Vagina (tissue), 2 donors: ENCODE measurements at regions not wholly inside any gene's neighbourhood (a gene's known extent, or its start where the extent isn't known, plus 50 kb on each side); places are given as distances from the start of the nearest gene placed in this dataset.
A peak's percentile ranks its signal among the peaks of the same experiment; 100 is the strongest.

Source experiments
- DNase-seq, 2 donors: peaks; one replicate each; pipeline ENCODE4 v3.0.0-alpha.2; 2017; ENCODE audit errors: extremely low spot score in 2 of 2
- H3K27ac ChIP-seq: fragments of 200-600 bp; sonication (generic); one replicate; pipeline ENCODE4 v1.5.1; 2019
- H3K27me3 ChIP-seq: fragments of 200-600 bp; sonication (generic); one replicate; pipeline ENCODE4 v1.5.1; 2019
- H3K36me3 ChIP-seq, 2 donors: fragments of 200-600 bp; sonication (generic); one replicate each; pipeline ENCODE4 v1.5.1; 2017 to 2019
- H3K4me1 ChIP-seq: fragments of 200-600 bp; sonication (generic); one replicate; pipeline ENCODE4 v1.5.1; 2019
- H3K4me3 ChIP-seq, 2 donors: fragments of 200-600 bp; sonication (generic); 1 replicate in 1 of 2; 2 replicates in 1 of 2; pipeline ENCODE4 v1.5.1; 2016 to 2019
- H3K9me3 ChIP-seq: fragments of 200-600 bp; sonication (generic); one replicate; pipeline ENCODE4 v1.5.1; 2019
- CTCF ChIP-seq, 3 experiments: fragments of 450-650 bp in 2 of 3; fragments of 200-600 bp in 1 of 3; sonication (generic) in 1 of 3; IDR thresholded peaks; one replicate each; pipeline ENCODE4 v1.5.1; 2017 to 2019; ENCODE audit warnings: antibody characterized with exemption in 3 of 3, mild to moderate bottlenecking in 2 of 3, moderate library complexity in 2 of 3
- POLR2A ChIP-seq, 2 donors: fragments of 450-650 bp; IDR thresholded peaks; one replicate each; pipeline ENCODE4 v1.6.1; 2017; ENCODE audit warnings: antibody characterized with exemption in 2 of 2, mild to moderate bottlenecking in 2 of 2, moderate library complexity in 2 of 2
- POLR2AphosphoS5 ChIP-seq, 2 donors: sonication (generic); formaldehyde crosslinking; IDR thresholded peaks; one replicate each; pipeline ENCODE4 v1.9.0; 2017; ENCODE audit warnings: antibody characterized with exemption in 2 of 2, mild to moderate bottlenecking in 2 of 2, low read depth in 1 of 2; ENCODE audit not compliant: insufficient read depth in 1 of 2
- intact Hi-C: fragments of 100-400 bp; cut with DNase I; formaldehyde crosslinking; loops from one replicate; pipeline ENCODE4 v1.15.1; 2023

- Histone ChIP-seq H3K27me3 (no peaks in the 10 kb centered on the region), H3K27ac (no peak overlapping the region), H3K4me3 (no peak overlapping the region), H3K36me3 (no peaks in the 10 kb centered on the region), H3K9me3 (no peaks in the 10 kb centered on the region), H3K4me1 (no peaks in the 10 kb centered on the region)
- no peak for DNase-seq
- intact Hi-C loops = no loop called here
- TF ChIP-seq POLR2AphosphoS5 (IDR thresholded peaks at IDR 0.05; ENCODE audit: insufficient read depth in 1 of 2, low read depth in 1 of 2) = no peak
- no peak for TF ChIP-seq POLR2A (IDR thresholded peaks at IDR 0.05)
- TF ChIP-seq CTCF (IDR thresholded peaks at IDR 0.05) = no peak
Observed at GRCh38 chr2:66001538-66001937, 433.4 kb upstream of the MEIS1 start.

- no peak overlapping the region for H3K27ac ChIP-seq
- intact Hi-C loops = no loop called here
- H3K9me3 ChIP-seq = no peaks in the 10 kb centered on the region
- H3K27me3 ChIP-seq = no peaks in the 10 kb centered on the region
- no peak overlapping the region for H3K4me3 ChIP-seq
- DNase-seq = no peak
- H3K4me1 ChIP-seq = no peaks in the 10 kb centered on the region
- no peak for TF ChIP-seq POLR2A (IDR thresholded peaks at IDR 0.05)
- no peak for TF ChIP-seq CTCF (IDR thresholded peaks at IDR 0.05)
- no peak for TF ChIP-seq POLR2AphosphoS5 (IDR thresholded peaks at IDR 0.05; ENCODE audit: insufficient read depth in 1 of 2, low read depth in 1 of 2)
- no peaks in the 10 kb centered on the region for H3K36me3 ChIP-seq
Observed at GRCh38 chr2:66000901-66001300, 434.0 kb upstream of the MEIS1 start.

- Histone ChIP-seq H3K9me3 (no peaks in the 10 kb centered on the region), H3K36me3 (no peaks in the 10 kb centered on the region), H3K4me1 (no peaks in the 10 kb centered on the region), H3K27me3 (no peaks in the 10 kb centered on the region), H3K27ac (no peak overlapping the region), H3K4me3 (no peak overlapping the region)
- DNase-seq = no peak
- intact Hi-C loops = no loop called here
- TF ChIP-seq POLR2A (IDR thresholded peaks at IDR 0.05) (no peak), CTCF (IDR thresholded peaks at IDR 0.05) (no peak), POLR2AphosphoS5 (IDR thresholded peaks at IDR 0.05; ENCODE audit: insufficient read depth in 1 of 2, low read depth in 1 of 2) (no peak)
Observed at GRCh38 chr2:65999796-66000195, 435.1 kb upstream of the MEIS1 start.

GRCh38 chr2:65999103-65999502, 435.8 kb upstream of the MEIS1 start:
- intact Hi-C loops = no loop called here
- no peak for DNase-seq
- TF ChIP-seq POLR2A (IDR thresholded peaks at IDR 0.05) = no peak
- no peaks in the 10 kb centered on the region for H3K36me3 ChIP-seq
- no peaks in the 10 kb centered on the region for H3K27me3 ChIP-seq
- no peak overlapping the region for H3K27ac ChIP-seq
- H3K9me3 ChIP-seq = no peaks in the 10 kb centered on the region
- H3K4me3 ChIP-seq = no peak overlapping the region
- no peaks in the 10 kb centered on the region for H3K4me1 ChIP-seq

- no peaks in the 10 kb centered on the region for H3K27me3 ChIP-seq
- intact Hi-C loops = no loop called here
- DNase-seq = no peak
- H3K36me3 ChIP-seq = no peaks in the 10 kb centered on the region
- H3K4me1 ChIP-seq = no peaks in the 10 kb centered on the region
- no peak for TF ChIP-seq POLR2A (IDR thresholded peaks at IDR 0.05)
- TF ChIP-seq CTCF (IDR thresholded peaks at IDR 0.05) = no peak
- no peak for TF ChIP-seq POLR2AphosphoS5 (IDR thresholded peaks at IDR 0.05; ENCODE audit: insufficient read depth in 1 of 2, low read depth in 1 of 2)
- H3K4me3 ChIP-seq = no peak overlapping the region
- H3K9me3 ChIP-seq = no peaks in the 10 kb centered on the region
- H3K27ac ChIP-seq = no peak overlapping the region
Observed at GRCh38 chr2:65997961-65998360, 437.0 kb upstream of the MEIS1 start.

GRCh38 chr2:65992198-65992554, 442.7 kb upstream of the MEIS1 start:
- Histone ChIP-seq H3K27ac (peak overlapping the region; percentile 17), H3K4me1 (no peaks in the 10 kb centered on the region), H3K27me3 (no peaks in the 10 kb centered on the region), H3K36me3 (no peaks in the 10 kb centered on the region), H3K9me3 (no peaks in the 10 kb centered on the region), H3K4me3 (no peak overlapping the region)
- DNase-seq = no peak
- intact Hi-C loops = no loop called here
- TF ChIP-seq POLR2A (IDR thresholded peaks at IDR 0.05) (no peak), POLR2AphosphoS5 (IDR thresholded peaks at IDR 0.05; ENCODE audit: insufficient read depth in 1 of 2, low read depth in 1 of 2) (no peak), CTCF (IDR thresholded peaks at IDR 0.05) (no peak)
